ENCODE measurements at regions not wholly inside any gene's neighbourhood (a gene's known extent, or its start where the extent isn't known, plus 50 kb on each side); places are given as distances from the start of the nearest gene placed in this dataset.

GRCh38 chr4:187541666-187542065, 453.9 kb upstream of the ZFP42 start:
- no peaks in the 10 kb centered on the region for H3K36me3 ChIP-seq
- no peak overlapping the region for H3K4me3 ChIP-seq (ENCODE audit: low read depth, low read length)
- no peak for TF ChIP-seq CTCF (IDR thresholded peaks at IDR 0.05; ENCODE audit: low read depth, low read length)
- H3K9me3 ChIP-seq: no peaks in the 10 kb centered on the region; the same call in 1 of the 2 replicates
- no peak for DNase-seq
- H3K27me3 ChIP-seq: no peaks in the 10 kb centered on the region
- H3K4me1 ChIP-seq: no peaks in the 10 kb centered on the region

GRCh38 chr4:187544461-187545053, 451.0 kb upstream of the ZFP42 start:
- Histone ChIP-seq H3K4me1 (no peaks in the 10 kb centered on the region), H3K36me3 (no peaks in the 10 kb centered on the region), H3K27me3 (no peaks in the 10 kb centered on the region), H3K9me3 (no peaks in the 10 kb centered on the region), H3K4me3 (ENCODE audit: low read depth, low read length) (no peak overlapping the region)
- DNase-seq: no peak
- no peak for TF ChIP-seq CTCF (IDR thresholded peaks at IDR 0.05; ENCODE audit: low read depth, low read length)

- no peak overlapping the region for H3K4me3 ChIP-seq (ENCODE audit: low read depth, low read length)
- H3K27me3 ChIP-seq: no peaks in the 10 kb centered on the region
- TF ChIP-seq CTCF (IDR thresholded peaks at IDR 0.05; ENCODE audit: low read depth, low read length): no peak
- H3K4me1 ChIP-seq: no peaks in the 10 kb centered on the region
- no peak for DNase-seq
- H3K9me3 ChIP-seq: no peaks in the 10 kb centered on the region
- no peaks in the 10 kb centered on the region for H3K36me3 ChIP-seq
Measured at GRCh38 chr4:187547316-187547715, 448.3 kb upstream of the ZFP42 start.

- H3K4me1 ChIP-seq: no peaks in the 10 kb centered on the region
- TF ChIP-seq CTCF (IDR thresholded peaks at IDR 0.05; ENCODE audit: low read depth, low read length): no peak
- no peak for DNase-seq
- H3K27me3 ChIP-seq: no peaks in the 10 kb centered on the region
- H3K9me3 ChIP-seq: no peaks in the 10 kb centered on the region
- H3K36me3 ChIP-seq: no peaks in the 10 kb centered on the region
- no peak overlapping the region for H3K4me3 ChIP-seq (ENCODE audit: low read depth, low read length)
Measured at GRCh38 chr4:187550256-187550950, 445.2 kb upstream of the ZFP42 start.

GRCh38 chr4:187552781-187553180, 442.8 kb upstream of the ZFP42 start:
- Histone ChIP-seq H3K4me1 (no peaks in the 10 kb centered on the region), H3K27me3 (no peaks in the 10 kb centered on the region), H3K36me3 (no peaks in the 10 kb centered on the region), H3K9me3 (no peaks in the 10 kb centered on the region), H3K4me3 (ENCODE audit: low read depth, low read length) (no peak overlapping the region)
- no peak for TF ChIP-seq CTCF (IDR thresholded peaks at IDR 0.05; ENCODE audit: low read depth, low read length)
- DNase-seq: no peak

GRCh38 chr4:187555174-187555573, 440.4 kb upstream of the ZFP42 start:
- no peaks in the 10 kb centered on the region for H3K36me3 ChIP-seq
- no peaks in the 10 kb centered on the region for H3K4me1 ChIP-seq
- H3K9me3 ChIP-seq: no peaks in the 10 kb centered on the region
- no peak for DNase-seq
- no peak overlapping the region for H3K4me3 ChIP-seq (ENCODE audit: low read depth, low read length)
- TF ChIP-seq CTCF (IDR thresholded peaks at IDR 0.05; ENCODE audit: low read depth, low read length): no peak
- H3K27me3 ChIP-seq: no peaks in the 10 kb centered on the region

All from BE2C (cell line).